GM21390 (cell line): ENCODE measurements at regions not wholly inside any gene's neighbourhood (a gene's known extent, or its start where the extent isn't known, plus 50 kb on each side); places are given as distances from the start of the nearest gene placed in this dataset.

Source experiments
- ATAC-seq: cut with Tn5 transposase; IDR thresholded peaks from one replicate; pipeline ENCODE4 v1.9.1; 2021; ENCODE audit not compliant: unreplicated experiment

- no peak for ATAC-seq
These were observed 98.4 kb upstream of the NCKAP5 start for GRCh38 chr2:133666621-133667020.

GRCh38 chr2:133667085-133667484, 98.8 kb upstream of the NCKAP5 start:
- no peak for ATAC-seq

GRCh38 chr2:133667968-133668367, 99.7 kb upstream of the NCKAP5 start:
- ATAC-seq = no peak

GRCh38 chr2:133668547-133668946, 100.3 kb upstream of the NCKAP5 start:
- no peak for ATAC-seq

- no peak for ATAC-seq
These were observed 105.1 kb upstream of the NCKAP5 start for GRCh38 chr2:133673305-133673905.

GRCh38 chr2:133674066-133674432, 105.8 kb upstream of the NCKAP5 start:
- ATAC-seq = no peak

GRCh38 chr2:133674433-133675331, 106.4 kb upstream of the NCKAP5 start:
- no peak for ATAC-seq

GRCh38 chr2:133676392-133677130, 108.3 kb upstream of the NCKAP5 start:
- no peak for ATAC-seq

GRCh38 chr2:133680343-133681049, 112.2 kb upstream of the NCKAP5 start:
- no peak for ATAC-seq

- ATAC-seq = no peak
These were observed 114.1 kb upstream of the NCKAP5 start for GRCh38 chr2:133682347-133682746.

- ATAC-seq = no peak
These were observed 114.6 kb upstream of the NCKAP5 start for GRCh38 chr2:133682906-133683305.

- ATAC-seq = no peak
These were observed 117.5 kb upstream of the NCKAP5 start for GRCh38 chr2:133685636-133686215.

- ATAC-seq = no peak
These were observed 122.5 kb upstream of the NCKAP5 start for GRCh38 chr2:133690780-133691179.

GRCh38 chr2:133691336-133691735, 123.1 kb upstream of the NCKAP5 start:
- no peak for ATAC-seq

- no peak for ATAC-seq
These were observed 137.0 kb upstream of the NCKAP5 start for GRCh38 chr2:133705287-133705686.

GRCh38 chr2:133710613-133711012, 142.3 kb upstream of the NCKAP5 start:
- ATAC-seq = no peak

- no peak for ATAC-seq
These were observed 142.9 kb upstream of the NCKAP5 start for GRCh38 chr2:133711201-133711600.

- no peak for ATAC-seq
These were observed 143.5 kb upstream of the NCKAP5 start for GRCh38 chr2:133711806-133712205.

- no peak for ATAC-seq
These were observed 144.1 kb upstream of the NCKAP5 start for GRCh38 chr2:133712369-133712768.

- no peak for ATAC-seq
These were observed 144.9 kb upstream of the NCKAP5 start for GRCh38 chr2:133713049-133713580.

GRCh38 chr2:133716166-133716565, 147.9 kb upstream of the NCKAP5 start:
- ATAC-seq = no peak
